ENCODE measurements at regions not wholly inside any gene's neighbourhood (a gene's known extent, or its start where the extent isn't known, plus 50 kb on each side); places are given as distances from the start of the nearest gene placed in this dataset.
A peak's percentile ranks its signal among the peaks of the same experiment; 100 is the strongest.

DNA sequence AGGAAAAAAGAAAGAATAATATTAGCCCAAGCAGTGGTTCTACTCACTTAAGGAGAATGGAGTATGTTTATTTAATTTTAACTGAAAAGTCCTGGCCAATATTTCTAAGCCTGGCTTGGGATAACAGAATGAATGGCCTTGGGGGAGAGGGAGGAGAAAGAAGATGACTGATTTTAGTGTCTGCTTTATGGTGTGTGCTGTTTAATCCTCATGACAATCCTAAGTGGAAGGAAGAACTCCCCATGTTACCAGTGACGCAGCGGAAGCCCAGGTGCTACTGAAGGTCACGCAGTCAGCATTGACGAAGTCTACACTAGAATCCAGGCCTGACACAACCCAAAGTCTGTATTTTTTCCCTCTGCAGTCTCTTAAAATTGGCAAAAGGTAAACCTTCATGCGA, 50.5 kb downstream of the PALM2AKAP2 start:
- DNase-seq = no peak

DNA sequence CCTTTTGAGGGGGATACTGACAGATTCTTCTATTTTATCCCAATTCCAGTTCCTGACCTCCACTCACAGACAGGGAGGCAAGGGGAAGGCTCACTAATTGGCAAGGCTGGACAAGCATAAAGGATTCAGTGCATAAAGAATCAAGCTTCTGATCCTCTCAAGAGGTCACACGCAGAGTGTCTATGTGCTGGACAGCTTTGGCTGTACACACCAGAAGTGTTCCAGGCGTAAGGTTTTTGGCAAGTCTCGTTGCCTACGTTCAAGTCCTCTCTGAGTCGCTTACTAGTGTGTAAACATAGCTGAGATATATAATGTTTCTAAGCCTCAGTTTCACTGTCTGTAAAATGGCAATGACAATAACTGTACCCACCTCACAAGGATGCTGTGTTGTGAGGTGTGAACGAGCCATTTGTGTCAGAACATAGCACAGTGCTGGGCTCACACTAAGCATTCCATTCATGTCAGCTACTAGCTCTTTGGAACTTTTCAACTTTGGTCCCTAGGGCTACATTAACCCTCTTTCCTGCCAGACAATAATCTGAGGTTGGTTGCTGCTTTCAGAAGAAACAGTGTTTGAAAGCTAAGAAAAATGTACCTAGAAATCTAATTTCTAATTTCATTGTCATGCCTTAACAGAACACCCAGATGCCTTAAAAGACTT, 52.1 kb downstream of the PALM2AKAP2 start:
- DNase-seq = no peak

DNA sequence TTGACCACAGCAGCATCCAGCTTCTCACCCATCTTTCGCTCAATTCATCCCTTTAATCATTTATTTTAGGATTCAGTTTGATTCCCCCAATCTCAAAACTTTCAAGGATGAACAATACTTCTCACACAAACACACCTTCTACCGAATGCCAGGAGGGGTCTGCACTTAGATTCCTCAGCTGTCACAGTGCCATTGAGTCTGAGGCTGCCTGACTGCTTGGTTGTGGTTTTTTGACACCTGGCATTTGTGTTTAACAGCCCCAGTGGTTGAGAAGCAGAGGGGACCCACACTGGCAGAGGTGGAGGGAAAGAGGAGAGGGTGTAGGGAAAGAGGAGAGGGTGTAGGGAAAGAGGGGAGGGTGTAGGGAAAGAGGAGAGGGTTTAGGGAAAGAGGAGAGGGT, 54.9 kb downstream of the PALM2AKAP2 start:
- DNase-seq = no peak

DNA sequence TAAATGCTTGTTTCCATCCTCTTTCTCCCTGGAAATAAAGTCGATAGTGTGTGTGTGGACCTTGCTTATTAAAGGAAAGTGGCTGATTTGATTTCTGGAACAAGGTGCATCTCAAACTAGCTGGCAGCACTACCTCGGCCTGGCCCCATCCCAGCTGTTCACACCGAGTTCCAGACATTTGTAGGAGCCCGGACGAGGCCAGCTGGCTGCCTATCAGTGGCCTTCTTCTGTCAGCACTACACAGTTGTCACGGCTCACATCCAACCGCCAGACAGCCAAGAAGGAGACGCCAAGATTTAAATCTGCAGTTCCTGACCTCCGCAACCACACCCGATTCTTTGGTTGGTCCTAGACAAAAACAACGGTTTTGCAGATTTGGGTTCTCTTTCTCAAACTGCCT, 63.6 kb downstream of the PALM2AKAP2 start:
- no peak for DNase-seq

DNA sequence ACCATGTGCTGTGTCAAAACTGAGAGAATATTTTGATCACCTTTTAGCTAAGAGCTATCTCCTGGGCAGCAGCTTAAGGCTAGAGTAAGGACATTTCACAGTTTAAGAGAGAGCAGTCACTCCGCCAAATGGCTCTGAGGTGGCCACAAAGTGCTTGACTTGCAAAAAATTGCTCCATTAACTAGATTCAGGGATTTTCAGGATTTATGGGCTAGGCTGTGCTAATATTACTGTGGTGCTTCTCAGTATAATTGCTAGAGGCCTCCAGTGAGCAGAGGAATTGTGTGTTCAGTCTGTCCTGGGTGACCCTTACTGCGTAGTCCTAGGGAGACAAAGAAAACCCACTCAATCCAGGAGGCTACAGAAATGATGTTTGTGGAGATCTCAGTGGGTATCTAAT, 65.2 kb downstream of the PALM2AKAP2 start:
- no peak for DNase-seq

DNA sequence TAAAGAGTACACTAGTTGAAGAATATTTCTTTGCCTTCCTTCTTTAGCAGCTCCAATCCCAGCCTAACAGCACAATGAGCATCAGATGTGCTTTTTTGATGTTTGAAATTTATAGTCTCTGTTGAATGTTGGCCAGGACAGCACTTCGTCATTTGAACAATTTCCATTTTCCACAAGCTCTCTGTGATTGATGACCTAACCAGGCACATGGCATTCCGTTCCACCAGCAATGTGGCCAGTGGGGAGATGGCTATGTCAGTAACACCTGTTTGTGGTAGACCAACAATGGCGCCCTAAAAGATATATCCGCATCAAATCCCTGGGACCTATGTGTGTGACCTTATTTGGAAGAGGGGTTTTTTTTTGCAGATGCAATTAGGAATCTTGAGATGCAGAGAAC, 66.8 kb downstream of the PALM2AKAP2 start:
- DNase-seq = no peak

DNA sequence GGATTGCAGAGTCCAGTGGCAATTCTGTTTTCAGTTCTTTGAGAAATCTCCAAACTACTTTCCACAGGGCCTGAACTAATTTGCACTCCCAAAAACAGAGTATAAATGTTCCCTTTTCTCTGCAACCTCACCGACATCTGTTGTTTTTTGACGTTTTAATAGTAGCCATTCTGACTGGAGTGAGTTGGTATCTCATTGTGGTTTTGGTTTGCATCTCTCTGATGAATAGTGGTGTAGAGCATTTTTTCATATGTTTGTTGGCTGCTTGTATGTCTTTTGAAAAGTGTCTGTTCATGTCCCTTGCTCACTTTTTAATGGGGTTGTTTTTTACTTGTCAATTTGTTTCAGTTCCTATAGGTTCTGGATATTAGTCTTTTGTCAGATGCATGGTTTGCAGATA, 72.6 kb downstream of the PALM2AKAP2 start:
- no peak for DNase-seq

DNA sequence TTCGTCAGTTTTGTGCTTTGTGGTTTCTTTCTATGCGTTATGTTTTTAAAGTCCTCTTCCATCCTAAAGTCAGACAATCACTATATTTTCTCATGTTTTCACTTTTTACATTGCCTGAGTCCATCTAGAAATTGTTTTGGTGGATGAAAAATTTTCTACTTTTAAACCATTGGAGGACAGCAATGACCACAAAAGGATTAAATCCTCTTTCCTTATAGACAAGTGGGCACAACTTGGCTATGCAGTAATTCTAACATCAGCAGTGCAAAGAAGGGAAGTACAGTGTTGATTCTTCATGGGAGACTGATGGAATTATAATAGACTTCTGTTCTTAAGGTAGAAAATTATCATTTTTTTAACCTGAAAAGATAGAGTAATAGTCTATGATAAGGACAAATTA, 75.5 kb downstream of the PALM2AKAP2 start:
- DNase-seq = no peak

DNA sequence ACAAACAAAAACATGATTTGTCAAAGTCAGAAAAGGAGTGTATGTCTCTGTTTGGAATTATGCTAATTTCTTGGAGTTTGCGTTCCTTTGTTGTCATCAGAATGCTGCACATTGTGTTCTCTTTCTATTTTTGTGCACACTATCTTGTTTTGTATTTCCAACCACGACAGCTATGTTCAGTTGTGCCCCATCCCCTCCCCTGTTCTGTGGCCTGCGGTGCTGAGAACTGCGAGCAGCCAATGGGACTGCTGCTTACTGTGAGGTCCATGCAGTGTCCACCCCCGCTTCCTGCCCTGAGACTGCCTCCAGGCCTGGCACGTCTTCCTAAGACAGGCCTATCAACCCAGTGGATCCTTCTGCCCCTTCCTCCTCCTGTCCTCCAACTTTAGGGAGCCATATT, 76.8 kb downstream of the PALM2AKAP2 start:
- DNase-seq = peak; percentile 32

DNA sequence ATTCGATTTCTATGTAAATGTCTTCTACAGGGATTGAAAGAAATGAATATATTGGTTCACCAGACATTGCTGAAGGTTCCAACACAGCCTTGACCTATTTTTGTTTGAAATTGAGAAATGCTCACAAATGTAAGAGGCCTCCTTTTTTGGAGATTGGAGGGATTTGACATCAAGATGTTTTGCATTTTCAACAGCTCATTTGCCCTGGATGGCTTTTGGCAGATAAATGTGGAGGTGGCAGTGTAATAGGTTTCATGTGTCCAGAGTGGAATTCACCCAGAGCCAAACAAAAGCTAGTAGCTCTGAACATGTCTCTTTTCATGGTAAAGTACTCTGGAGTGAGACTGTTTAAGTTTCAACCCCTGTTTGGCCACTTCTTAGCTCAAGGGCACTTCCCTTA, 77.3 kb downstream of the PALM2AKAP2 start:
- DNase-seq = no peak

DNA sequence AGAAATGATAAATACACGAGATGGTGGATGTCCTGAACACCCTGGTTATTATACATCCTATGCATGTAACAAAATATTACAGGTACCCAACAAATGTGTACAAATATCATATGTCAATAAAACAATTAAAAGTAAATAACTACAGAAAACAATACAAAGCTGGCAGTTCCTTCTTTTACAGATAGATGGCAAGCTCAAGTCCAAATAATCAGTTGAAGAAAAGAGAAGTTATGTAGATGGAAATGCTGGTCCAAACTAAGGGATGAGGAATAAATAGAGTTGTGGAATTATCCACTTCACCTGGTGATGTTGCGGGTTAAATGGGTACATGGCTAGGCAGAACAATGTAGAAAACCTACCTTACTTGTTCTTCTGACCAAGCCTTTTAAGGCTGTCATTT, 79.4 kb downstream of the PALM2AKAP2 start:
- DNase-seq = no peak

DNA sequence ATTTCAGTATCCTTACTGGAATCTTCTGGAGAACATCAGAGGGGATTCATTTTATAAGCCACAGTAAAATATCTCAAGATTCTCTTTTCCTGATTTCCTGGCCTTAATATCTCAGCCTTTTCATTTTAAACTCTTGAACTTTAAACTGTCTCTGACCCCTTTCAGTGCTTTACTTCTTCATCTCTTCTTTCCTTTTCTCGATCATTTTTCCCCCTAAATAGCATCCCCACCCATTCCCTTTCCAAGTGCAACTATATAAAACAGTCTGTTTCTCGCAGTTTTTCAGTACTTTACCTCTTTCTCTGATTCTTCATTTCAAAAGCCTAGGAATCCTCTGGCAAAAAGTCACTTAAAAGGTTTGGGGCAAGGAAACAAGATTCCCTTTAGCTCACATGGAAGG, 80.5 kb downstream of the PALM2AKAP2 start:
- DNase-seq = no peak

DNA sequence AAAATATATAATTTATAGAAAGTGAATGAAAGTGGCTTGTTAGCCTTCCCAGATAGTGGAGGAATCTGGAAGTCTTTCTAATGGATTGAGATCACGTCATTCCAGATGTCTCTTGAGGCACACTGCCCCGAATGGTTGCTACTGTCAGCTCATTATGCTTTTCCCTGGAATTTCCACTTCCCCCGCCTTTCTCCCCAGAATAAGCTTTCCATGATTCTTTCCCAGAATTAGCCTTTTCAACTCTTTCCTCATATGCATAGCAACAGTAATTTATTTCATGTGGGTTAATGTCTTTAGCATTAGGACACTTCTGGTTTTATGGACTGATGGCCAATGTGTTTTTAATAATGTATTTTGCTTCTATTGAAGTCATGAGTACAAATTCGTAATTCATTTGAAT, 81.5 kb downstream of the PALM2AKAP2 start:
- no peak for DNase-seq

DNA sequence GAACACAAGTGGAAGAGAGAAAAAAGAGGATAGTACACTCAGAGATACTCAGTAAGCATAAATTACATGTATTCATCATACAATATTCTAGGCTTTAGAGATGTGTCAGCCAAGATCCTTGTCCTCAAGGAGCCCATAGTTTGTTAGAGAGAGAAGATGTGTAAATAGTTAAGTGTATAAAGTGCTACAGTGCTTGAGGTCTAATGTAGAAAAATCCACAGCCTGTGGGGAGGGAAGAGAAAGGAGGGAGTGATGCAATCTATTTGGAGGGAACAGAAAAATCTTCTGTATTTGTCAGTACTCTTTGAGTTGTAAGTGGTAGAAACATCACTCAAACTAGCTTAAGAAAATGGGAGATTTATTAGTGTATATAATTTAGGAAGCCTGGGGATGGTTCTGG, 81.9 kb downstream of the PALM2AKAP2 start:
- DNase-seq = no peak

DNA sequence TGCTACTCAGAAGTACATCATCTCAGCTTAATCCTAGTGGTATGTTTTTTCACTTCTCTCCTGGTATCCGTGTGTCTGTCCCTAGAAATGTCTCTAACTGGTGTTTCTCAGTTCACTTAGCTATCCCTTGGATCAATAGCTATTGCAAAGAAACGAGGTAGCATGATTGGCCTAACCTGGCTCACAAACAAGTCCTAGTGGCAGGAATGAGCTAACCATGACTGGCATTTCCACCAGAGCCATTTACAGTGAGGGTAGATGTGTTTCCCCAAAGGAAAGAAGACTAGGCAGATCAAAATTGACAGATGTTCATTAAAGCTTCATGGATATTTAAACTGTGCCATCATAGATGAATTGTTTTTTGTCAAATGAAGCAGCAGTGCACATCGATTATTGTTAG, 82.5 kb downstream of the PALM2AKAP2 start:
- no peak for DNase-seq

DNA sequence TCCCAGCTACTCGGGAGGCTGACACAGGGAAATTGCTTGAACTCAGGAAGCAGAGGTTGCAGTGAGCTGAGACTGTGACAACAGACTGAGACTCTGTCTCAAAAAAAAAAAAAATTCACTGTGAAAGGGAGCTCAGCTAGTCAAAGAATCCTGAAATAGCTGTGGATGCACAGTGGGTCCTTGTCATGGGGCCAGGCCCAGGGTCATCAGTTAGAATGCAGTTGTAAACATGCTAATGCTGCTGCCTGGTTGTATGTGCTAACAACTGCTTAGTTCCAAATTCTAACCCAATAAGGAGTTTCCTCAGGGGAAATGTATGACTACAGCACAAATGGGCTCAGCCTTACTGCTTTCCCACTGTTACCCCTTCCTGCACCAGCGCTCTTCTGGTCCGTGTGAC, 84.0 kb downstream of the PALM2AKAP2 start:
- DNase-seq = no peak

DNA sequence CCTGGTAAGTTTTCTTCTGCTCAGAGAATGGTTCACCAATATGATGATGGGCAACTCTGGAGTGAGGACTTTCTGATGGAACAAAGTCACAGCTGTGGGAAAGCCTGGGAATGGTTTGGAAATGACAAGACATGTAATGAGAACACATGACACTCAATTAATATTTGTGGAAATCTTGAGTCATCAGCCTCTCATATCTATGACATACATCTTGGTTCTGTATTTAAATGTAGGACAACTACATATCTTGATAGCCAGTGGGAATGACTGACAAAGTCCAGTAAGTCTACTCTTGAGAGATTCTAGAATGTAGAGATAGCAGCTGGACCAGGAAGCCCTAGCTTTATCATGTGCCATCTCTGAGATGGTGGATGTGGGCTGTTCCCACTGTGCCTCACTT, 85.5 kb downstream of the PALM2AKAP2 start:
- DNase-seq = no peak

DNA sequence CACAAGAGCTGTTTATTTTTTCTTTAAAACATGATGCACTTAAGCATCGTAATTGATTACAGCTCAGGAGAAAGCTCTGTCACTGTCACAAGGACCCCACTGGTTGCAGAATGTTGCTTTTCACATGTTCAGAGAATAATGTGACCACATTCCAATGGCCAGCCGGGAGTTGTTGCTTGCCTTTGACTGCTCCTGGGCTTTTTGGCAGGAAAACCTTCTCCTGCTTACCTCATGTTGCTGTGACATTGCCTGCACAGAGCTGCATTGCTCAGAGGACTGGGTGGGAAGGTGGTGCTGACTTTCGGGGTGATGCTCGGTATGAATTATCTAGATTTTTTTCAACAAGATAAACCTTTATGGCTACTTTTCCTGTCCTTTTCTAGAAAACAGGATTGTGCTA, 88.2 kb downstream of the PALM2AKAP2 start:
- peak; percentile 3 for DNase-seq

DNA sequence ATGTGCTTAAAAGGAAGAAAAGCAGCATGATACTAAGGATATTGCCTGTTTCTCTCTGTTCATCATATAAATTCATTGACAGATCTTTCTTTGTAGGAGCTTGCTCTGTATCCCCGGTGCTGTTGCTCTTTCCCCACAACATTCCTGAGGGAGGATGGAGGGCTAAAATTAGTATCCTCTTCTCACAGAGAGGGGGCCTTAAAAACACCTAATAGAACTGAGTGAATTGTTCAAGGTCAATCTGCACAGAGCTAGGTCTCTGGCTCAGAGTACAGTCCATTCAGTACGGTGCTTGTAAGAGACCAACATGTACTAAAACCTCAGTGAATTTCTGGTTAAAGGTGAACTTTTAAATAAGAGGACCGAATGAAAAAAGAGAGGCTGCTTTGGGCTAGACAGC, 88.7 kb downstream of the PALM2AKAP2 start:
- DNase-seq = no peak

DNA sequence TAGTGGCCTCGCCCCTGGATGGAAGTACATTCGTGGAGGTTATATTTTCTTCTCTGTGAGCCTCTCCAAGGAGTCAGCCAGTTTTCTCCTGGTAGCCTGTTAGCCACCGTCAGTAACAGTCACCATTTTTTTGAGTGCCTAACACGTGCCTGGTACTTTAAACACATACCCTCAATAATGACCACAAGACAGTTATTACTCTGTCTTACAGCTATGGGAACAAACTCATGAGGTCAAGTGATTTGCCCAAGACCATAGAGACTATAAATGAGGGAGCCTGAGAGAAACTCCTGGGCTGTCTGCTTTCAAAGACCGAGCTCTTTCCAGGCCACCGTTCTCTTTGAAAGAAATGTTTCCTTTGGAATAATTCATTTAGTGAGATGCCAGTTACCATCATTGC, 90.4 kb downstream of the PALM2AKAP2 start:
- no peak for DNase-seq

DNA sequence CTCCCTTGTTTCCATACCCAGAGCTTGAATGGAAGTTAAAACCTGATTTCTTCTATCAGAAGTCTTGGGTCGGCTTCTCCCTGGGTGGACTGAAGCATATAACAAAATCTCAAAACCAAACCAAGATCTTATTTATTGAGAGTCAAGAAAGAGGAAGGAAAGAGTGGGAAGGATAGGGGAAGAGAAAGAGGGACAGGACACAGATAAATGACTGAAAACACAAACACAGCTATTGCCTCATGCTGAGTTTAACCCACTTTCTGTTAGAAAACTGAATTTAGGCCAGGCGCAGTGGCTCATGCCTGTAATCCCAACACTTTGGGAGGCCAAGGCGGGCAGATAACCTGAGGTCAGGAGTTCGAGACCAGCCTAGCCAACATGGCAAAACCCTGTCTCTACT, 92.9 kb downstream of the PALM2AKAP2 start:
- no peak for DNase-seq

DNA sequence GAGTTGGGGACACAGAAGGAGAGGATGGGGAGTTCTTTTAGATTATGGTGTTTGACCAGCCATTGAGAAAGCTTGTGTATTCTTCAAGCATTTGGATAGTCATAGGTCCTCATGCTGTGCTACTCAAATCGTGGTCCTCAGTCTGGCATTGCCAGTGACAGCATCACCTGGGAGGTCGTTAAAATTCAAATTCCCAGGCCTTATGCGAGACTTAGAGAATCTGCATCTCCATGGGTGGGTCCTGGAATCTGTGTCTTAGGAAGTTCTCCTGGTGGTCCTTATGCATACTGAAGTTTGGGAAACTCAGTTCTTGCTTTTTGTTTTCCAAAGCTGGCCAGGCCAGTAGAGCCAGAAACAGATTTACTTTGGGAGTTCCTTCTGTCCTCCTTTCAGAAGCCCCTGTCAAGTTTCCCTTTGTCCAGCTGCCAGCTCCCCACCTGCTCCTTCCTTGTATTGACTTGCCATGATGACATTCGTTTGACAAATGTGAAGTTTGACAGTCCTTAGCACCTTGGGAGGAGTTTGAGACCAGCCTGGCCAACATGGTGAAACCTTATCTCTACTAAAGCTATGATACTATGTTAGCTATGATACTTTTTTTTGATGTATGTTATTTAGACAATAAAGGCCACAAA, 95.6 kb downstream of the PALM2AKAP2 start:
- DNase-seq = no peak

DNA sequence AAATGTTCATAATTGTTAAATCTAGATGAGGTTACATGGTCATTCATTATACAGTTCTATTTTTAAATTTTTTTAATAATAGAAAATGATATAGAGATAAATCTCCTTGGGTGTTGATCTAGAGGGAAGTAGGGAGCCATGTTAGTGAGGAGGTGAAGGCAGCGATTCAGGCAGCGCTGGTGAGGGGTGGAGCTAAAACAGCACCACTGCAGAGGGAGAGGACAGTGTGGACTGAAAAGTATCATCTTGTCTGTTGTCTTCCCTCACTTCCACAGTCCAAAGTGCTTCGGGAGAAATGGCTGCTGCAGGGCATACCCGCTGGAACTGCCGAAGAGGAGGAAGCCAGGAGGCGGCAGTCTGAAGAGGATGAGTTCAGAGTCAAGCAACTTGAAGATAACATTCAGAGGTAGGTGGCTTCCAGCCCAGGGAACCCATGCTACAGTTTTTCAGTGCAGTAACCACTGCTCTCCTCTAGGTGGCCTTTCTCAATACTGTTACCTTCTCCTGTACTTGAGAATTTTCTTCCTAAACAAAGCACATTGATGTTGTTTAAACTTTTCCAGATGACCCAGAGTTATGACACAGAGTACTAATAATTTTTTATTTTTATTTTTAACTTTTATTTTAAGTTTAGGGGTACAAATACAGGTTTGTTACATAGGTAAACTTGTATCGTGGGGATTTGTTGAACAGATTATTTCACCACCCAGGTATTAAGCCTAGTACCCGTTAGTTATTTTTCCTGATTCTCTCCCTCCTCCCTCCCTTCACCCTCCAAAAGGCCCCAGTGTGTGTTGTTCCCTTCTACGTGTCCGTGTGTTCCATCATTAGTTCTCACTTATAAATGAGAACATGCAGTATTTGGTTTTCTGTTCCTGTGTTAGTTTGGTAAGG, 100.5 kb downstream of the PALM2AKAP2 start:
- peak; percentile 43 for DNase-seq

DNA sequence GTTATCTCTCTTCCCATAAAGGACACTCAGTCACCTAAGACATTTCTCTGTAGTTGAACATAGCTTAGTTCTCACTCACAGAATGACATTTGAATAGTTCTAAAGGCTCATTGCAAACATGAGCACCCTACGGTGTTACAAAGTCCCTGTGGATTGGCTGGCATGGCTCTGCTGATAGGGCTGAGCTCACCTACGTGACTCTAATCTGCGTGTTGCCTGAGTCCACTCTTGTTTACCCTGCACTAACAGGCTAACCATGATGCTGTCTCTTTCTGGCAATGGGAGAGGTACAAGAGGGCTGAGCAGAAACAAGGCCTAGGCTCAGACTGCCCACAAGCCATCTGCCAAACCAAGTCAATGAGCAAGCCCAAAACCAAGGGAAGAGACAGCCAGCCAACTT, 103.6 kb downstream of the PALM2AKAP2 start:
- no peak for DNase-seq

Data from EL (cell line).